H9 (cell line): ENCODE measurements at regions not wholly inside any gene's neighbourhood (a gene's known extent, or its start where the extent isn't known, plus 50 kb on each side); places are given as distances from the start of the nearest gene placed in this dataset.

Experiments used
- DNase-seq: peaks from one replicate; pipeline ENCODE4 v3.0.0-alpha.2; 2017
- H2AFZ ChIP-seq: one replicate; pipeline ENCODE4 v1.6.1; 2013; ENCODE audit warnings: mild to moderate bottlenecking, low read length, control low read depth, moderate library complexity
- H2AK5ac ChIP-seq: 2 replicates; pipeline ENCODE4 v1.6.1; 2013; ENCODE audit warnings: low read length, control low read depth, mixed read lengths; ENCODE audit not compliant: insufficient read length
- H2BK120ac ChIP-seq: one replicate; pipeline ENCODE4 v1.6.1; 2013; ENCODE audit warnings: low read depth, mild to moderate bottlenecking, low read length, control low read depth, inconsistent platforms; ENCODE audit not compliant: poor library complexity, severe bottlenecking
- H2BK12ac ChIP-seq: 2 replicates; pipeline ENCODE4 v1.6.1; 2013; ENCODE audit warnings: low read length, control low read depth, mixed read lengths, low read depth; ENCODE audit not compliant: insufficient read length
- H2BK15ac ChIP-seq: 2 replicates; pipeline ENCODE4 v1.6.1; 2013; ENCODE audit warnings: low read depth, low read length, control low read depth
- H2BK20ac ChIP-seq: one replicate; pipeline ENCODE4 v1.6.1; 2013; ENCODE audit warnings: low read depth, mild to moderate bottlenecking, low read length, control low read depth, inconsistent platforms; ENCODE audit not compliant: poor library complexity, severe bottlenecking
- H2BK5ac ChIP-seq: 2 replicates; pipeline ENCODE4 v1.6.1; 2013; ENCODE audit warnings: low read length, control low read depth, mixed read lengths; ENCODE audit not compliant: insufficient read length
- H3K14ac ChIP-seq: 2 replicates; pipeline ENCODE4 v1.6.1; 2013; ENCODE audit warnings: low read length, control low read depth; ENCODE audit not compliant: insufficient read depth
- H3K18ac ChIP-seq: 2 replicates; pipeline ENCODE4 v1.6.1; 2013; ENCODE audit warnings: low read depth, mild to moderate bottlenecking, mixed read lengths, low read length, control low read depth; ENCODE audit not compliant: insufficient read length
- H3K23ac ChIP-seq: 2 replicates; pipeline ENCODE4 v1.6.1; 2013; ENCODE audit warnings: low read length, control low read depth, mixed read lengths, low read depth; ENCODE audit not compliant: insufficient read length
- H3K23me2 ChIP-seq: 2 replicates; pipeline ENCODE4 v1.6.1; 2013; ENCODE audit warnings: low read depth, mild to moderate bottlenecking, mixed read lengths, low read length, control low read depth; ENCODE audit not compliant: insufficient read length, poor library complexity, severe bottlenecking
- H3K27ac ChIP-seq: 2 replicates; pipeline ENCODE4 v1.5.1; 2013; ENCODE audit warnings: low read length, control low read depth, mixed read lengths, low read depth; ENCODE audit not compliant: insufficient read length
- H3K27me3 ChIP-seq: 2 replicates; pipeline ENCODE4 v1.6.1; 2013; ENCODE audit warnings: low read length, control low read depth, inconsistent platforms; ENCODE audit not compliant: insufficient read depth
- H3K4ac ChIP-seq: 2 replicates; pipeline ENCODE4 v1.6.1; 2013; ENCODE audit warnings: low read depth, mild to moderate bottlenecking, control low read depth, inconsistent platforms, low read length, moderate library complexity
- H3K4me1 ChIP-seq: 2 replicates; pipeline ENCODE4 v1.6.1; 2013; ENCODE audit warnings: low read length, control low read depth, inconsistent platforms; ENCODE audit not compliant: insufficient read depth
- H3K4me2 ChIP-seq: 2 replicates; pipeline ENCODE4 v1.6.1; 2013; ENCODE audit warnings: low read length, control low read depth, mixed read lengths; ENCODE audit not compliant: insufficient read length, insufficient read depth
- H3K56ac ChIP-seq: 2 replicates; pipeline ENCODE4 v1.6.1; 2013; ENCODE audit warnings: low read depth, mild to moderate bottlenecking, mixed read lengths, low read length, control low read depth; ENCODE audit not compliant: insufficient read length
- H3K79me1 ChIP-seq: 2 replicates; pipeline ENCODE4 v1.6.1; 2013; ENCODE audit warnings: low read depth, mild to moderate bottlenecking, moderate library complexity, low read length, control low read depth, inconsistent platforms; ENCODE audit not compliant: insufficient read depth, poor library complexity, severe bottlenecking
- H3K79me2 ChIP-seq: 2 replicates; pipeline ENCODE4 v1.6.1; 2013; ENCODE audit warnings: low read length, control low read depth, inconsistent platforms; ENCODE audit not compliant: insufficient read depth
- H3K9ac ChIP-seq: 2 replicates; pipeline ENCODE4 v1.6.1; 2013; ENCODE audit warnings: low read length, control low read depth, mixed read lengths; ENCODE audit not compliant: insufficient read length; ENCODE audit errors: extremely low read depth
- H3K9me3 ChIP-seq: one replicate; pipeline ENCODE4 v1.6.1; 2013; ENCODE audit warnings: low read depth, low read length, inconsistent platforms; ENCODE audit not compliant: control insufficient read depth
- H3T11ph ChIP-seq: one replicate; pipeline ENCODE4 v1.6.1; 2013; ENCODE audit warnings: mild to moderate bottlenecking, low read length, control low read depth, inconsistent platforms
- H4K20me1 ChIP-seq: one replicate; pipeline ENCODE4 v1.6.1; 2013; ENCODE audit not compliant: control insufficient read depth, insufficient read length, insufficient read depth
- H4K5ac ChIP-seq: 2 replicates; pipeline ENCODE4 v1.6.1; 2013; ENCODE audit warnings: low read depth, mild to moderate bottlenecking, mixed read lengths, low read length, control low read depth; ENCODE audit not compliant: insufficient read length
- H4K8ac ChIP-seq: replicated peaks from 2 replicates; pipeline ENCODE4 v1.6.1; 2013; ENCODE audit warnings: low read length, control low read depth, mixed read lengths, low read depth; ENCODE audit not compliant: insufficient read length
- H4K91ac ChIP-seq: 2 replicates; pipeline ENCODE4 v1.6.1; 2013; ENCODE audit warnings: low read depth, mild to moderate bottlenecking, moderate library complexity, mixed read lengths, low read length, control low read depth; ENCODE audit not compliant: insufficient read length
- H3K27ac Mint-ChIP-seq, 3 experiments: 2 replicates in 2 of 3; 3 replicates in 1 of 3; pipeline ENCODE4 v1.8.0; 2020 to 2021; ENCODE audit warnings: mixed read lengths in 3 of 3, mild to moderate bottlenecking in 1 of 3, moderate library complexity in 1 of 3
- H3K27me3 Mint-ChIP-seq: 2 replicates; pipeline ENCODE4 v1.8.0; 2021; ENCODE audit warnings: low read depth, mild to moderate bottlenecking, moderate library complexity, mixed read lengths
- H3K36me3 Mint-ChIP-seq, 3 experiments: 2 replicates in 2 of 3; 3 replicates in 1 of 3; pipeline ENCODE4 v1.8.0; 2020 to 2021; ENCODE audit warnings: low read depth in 3 of 3, mixed read lengths in 3 of 3; ENCODE audit not compliant: insufficient read depth in 1 of 3
- H3K4me1 Mint-ChIP-seq, 2 experiments: 2 replicates each; pipeline ENCODE4 v1.8.0; 2020; ENCODE audit warnings: mixed read lengths in 2 of 2
- H3K4me3 Mint-ChIP-seq, 2 experiments: 2 replicates in 1 of 2; 3 replicates in 1 of 2; pipeline ENCODE4 v1.8.0; 2020 to 2021; ENCODE audit warnings: mild to moderate bottlenecking in 2 of 2, mixed read lengths in 2 of 2, moderate library complexity in 1 of 2
- H3K9me3 Mint-ChIP-seq, 2 experiments: 2 replicates in 1 of 2; 3 replicates in 1 of 2; pipeline ENCODE4 v1.8.0; 2020; ENCODE audit warnings: mild to moderate bottlenecking in 2 of 2, mixed read lengths in 2 of 2, moderate library complexity in 1 of 2
- WGBS: extraction: QIAGEN DNeasy Blood & Tissue Kit; methylation state at CpG from one replicate; pipeline ENCODE4 v1.1.7; 2013; ENCODE audit warnings: missing lambda C conversion rate, low lambda C conversion rate, mixed read lengths; ENCODE audit not compliant: insufficient read length; ENCODE audit errors: extremely low coverage; 5-methylcytosine and 5-hydroxymethylcytosine counted together
- TF ChIP-seq, protein P1 (sequence below): fragments of 200-600 bp; sonication (generic); conservative IDR thresholded peaks from 3 replicates; pipeline ENCODE4 v1.8.0; 2021; ENCODE audit warnings: antibody characterized with exemption, mild to moderate bottlenecking

DNA sequence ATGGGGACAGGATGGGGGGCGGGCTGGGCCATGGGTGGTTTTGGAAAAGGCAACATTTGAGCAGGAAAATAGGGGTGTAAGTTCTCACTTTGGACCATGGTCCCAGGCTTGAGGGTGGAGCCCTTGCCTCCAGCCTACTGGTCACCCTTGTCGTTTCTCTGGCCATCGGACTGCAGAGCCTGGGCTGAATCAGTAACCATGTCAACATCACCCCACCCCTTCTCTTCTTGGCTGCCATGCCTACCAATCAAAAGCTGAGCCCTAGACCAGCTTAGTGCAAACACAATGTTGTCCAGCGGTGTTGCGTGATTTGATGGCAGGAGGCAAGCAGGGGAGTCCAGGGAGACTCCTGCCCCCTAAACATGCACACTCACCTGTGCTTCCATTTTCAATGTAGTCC is 231.0 kb upstream of the KAZN start:
- Histone ChIP-seq H3K9me3 (no peaks in the 10 kb centered on the region), H3K27ac (no peak overlapping the region), H2AFZ (no peak overlapping the region), H3K56ac (no peak overlapping the region), H3K27me3 (0 out of 2 replicates have a peak, but pooled peaks cover 2% of the 10 kb centered on the region), H4K91ac (no peak overlapping the region), H2BK20ac (no peak overlapping the region), H3K23me2 (no peaks in the 10 kb centered on the region), H3K23ac (no peak overlapping the region), H3K4me2 (no peak overlapping the region), H3K4ac (no peak overlapping the region), H4K5ac (no peak overlapping the region), H2BK12ac (no peak overlapping the region), H2AK5ac (no peak overlapping the region), H2BK5ac (no peak overlapping the region), H2BK15ac (no peak overlapping the region), H4K20me1 (no peaks in the 10 kb centered on the region), H3T11ph (no peak overlapping the region), H3K4me1 (peaks cover 14% of the 10 kb centered on the region), H3K79me1 (no peaks in the 10 kb centered on the region), H3K79me2 (no peaks in the 10 kb centered on the region), H4K8ac (no peak overlapping the region), H3K14ac (no peak overlapping the region), H3K18ac (no peak overlapping the region), H3K9ac (no peak overlapping the region), H2BK120ac (no peak overlapping the region)
- H3K4me3 Mint-ChIP-seq, result no peak overlapping the region
- DNase-seq, result no peak
- peaks cover 0 to 5% of the 10 kb centered on the region in 2 experiments; a peak in 1 of 5 replicates for H3K9me3 Mint-ChIP-seq
- peaks cover 47% of the 10 kb centered on the region in 2 experiments for H3K4me1 Mint-ChIP-seq
- peaks cover 0 to 4% (median 2%) of the 10 kb centered on the region in 3 experiments; a peak in 2 of 7 replicates for H3K36me3 Mint-ChIP-seq
- H3K27ac Mint-ChIP-seq, result no peak overlapping the region
- WGBS, result no CpG with 5 or more reads among the region's 5 CpGs
- TF ChIP-seq, protein P1, sequence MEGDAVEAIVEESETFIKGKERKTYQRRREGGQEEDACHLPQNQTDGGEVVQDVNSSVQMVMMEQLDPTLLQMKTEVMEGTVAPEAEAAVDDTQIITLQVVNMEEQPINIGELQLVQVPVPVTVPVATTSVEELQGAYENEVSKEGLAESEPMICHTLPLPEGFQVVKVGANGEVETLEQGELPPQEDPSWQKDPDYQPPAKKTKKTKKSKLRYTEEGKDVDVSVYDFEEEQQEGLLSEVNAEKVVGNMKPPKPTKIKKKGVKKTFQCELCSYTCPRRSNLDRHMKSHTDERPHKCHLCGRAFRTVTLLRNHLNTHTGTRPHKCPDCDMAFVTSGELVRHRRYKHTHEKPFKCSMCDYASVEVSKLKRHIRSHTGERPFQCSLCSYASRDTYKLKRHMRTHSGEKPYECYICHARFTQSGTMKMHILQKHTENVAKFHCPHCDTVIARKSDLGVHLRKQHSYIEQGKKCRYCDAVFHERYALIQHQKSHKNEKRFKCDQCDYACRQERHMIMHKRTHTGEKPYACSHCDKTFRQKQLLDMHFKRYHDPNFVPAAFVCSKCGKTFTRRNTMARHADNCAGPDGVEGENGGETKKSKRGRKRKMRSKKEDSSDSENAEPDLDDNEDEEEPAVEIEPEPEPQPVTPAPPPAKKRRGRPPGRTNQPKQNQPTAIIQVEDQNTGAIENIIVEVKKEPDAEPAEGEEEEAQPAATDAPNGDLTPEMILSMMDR, result no peak
- peaks cover 5% of the 10 kb centered on the region for H3K27me3 Mint-ChIP-seq
